HG03175 (cell line): ENCODE measurements at regions not wholly inside any gene's neighbourhood (a gene's known extent, or its start where the extent isn't known, plus 50 kb on each side); places are given as distances from the start of the nearest gene placed in this dataset.
"Not testable (repeated sequence)": the region's sequence is repeated elsewhere in the genome, so short reads cannot be mapped to it uniquely, and the experiment has no call there.

Experiments
- ATAC-seq: cut with Tn5 transposase; IDR thresholded peaks from one replicate; pipeline ENCODE4 v1.9.1; 2021; ENCODE audit warnings: mild to moderate bottlenecking, moderate library complexity; ENCODE audit not compliant: unreplicated experiment

DNA sequence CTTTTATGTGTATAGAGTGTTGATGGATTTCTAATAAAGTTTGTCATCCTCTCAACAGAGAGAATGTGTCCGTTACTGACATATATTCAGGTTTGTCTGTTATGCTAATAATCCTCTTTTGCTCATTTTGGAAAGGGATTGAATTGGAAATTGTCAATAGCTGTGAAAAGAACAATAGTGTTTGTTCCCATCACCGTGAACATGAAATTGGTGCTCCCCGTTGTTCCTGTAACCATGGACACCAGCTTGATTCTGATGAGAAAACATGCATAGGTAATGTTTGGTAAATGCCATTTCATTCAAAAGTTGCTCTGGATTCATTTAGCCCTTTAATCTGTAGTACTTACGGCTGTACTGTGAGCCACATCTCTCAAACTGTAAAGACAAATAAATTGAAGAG, 707.0 kb upstream of the GOLIM4 start:
- no peak for ATAC-seq

- ATAC-seq: no peak
These were observed 706.1 kb upstream of the GOLIM4 start for GRCh38 chr3:168801794-168802193.

GRCh38 chr3:168796339-168796738, 700.6 kb upstream of the GOLIM4 start:
- no peak for ATAC-seq

DNA sequence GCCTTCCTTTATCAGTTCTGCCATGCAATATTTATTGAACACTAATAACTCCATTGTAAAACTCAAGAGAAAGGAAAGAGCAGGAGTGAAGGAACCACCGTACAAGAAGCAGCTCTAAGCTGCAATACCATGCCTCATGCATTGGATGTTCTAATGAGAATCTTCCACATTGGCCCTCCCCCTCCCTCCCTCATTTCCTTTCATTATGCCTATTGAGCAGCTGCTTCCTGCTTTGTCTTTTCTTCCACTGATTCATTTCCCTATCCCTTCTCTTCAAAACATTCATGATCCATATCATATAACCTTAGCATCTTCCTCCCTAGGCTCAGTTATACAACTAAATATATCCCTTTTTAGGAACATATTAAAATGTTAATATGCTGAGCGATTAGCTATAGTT, 698.7 kb upstream of the GOLIM4 start:
- ATAC-seq: no peak

DNA sequence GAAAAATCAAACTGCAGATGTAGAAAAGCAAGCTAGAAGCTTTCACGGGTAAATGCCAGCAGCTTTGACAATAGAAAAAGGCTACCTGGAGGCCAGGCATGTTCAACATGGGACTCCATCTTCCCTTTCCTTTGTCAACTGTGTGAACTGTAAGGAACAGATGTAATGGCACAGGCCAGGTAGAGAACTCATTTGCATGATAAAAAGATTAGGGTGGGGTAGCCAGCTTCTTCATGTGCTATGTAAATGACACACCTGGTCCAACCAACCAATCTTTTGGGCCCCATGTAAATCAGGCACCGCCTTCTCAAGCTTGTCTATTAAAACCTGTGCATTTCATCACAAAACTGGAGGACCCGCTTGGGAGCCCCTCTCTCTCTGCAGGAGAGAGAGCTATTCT, 686.5 kb upstream of the GOLIM4 start:
- ATAC-seq: no peak

GRCh38 chr3:168779970-168780645, 684.4 kb upstream of the GOLIM4 start:
- ATAC-seq: not testable (repeated sequence)

GRCh38 chr3:168753724-168754123, 658.0 kb upstream of the GOLIM4 start:
- ATAC-seq: no peak

DNA sequence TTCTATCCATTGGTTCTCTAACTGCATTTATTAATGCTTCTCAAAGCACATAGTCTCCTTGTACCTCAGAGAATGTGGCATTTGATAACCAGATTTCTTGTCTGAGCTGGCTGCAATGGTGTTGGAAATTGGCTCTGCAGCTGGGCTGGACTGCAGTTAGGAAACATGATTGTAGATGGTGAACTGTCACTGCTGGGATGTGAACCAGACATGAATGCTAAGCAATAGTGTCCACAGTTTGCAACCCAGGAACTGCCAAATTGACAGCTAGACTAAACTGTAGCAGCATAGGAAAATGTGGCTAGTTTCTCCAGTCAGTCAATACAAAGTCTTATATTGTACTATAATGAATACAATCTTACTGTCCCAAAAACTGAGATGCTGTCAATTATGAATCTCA, 656.6 kb upstream of the GOLIM4 start:
- no peak for ATAC-seq

DNA sequence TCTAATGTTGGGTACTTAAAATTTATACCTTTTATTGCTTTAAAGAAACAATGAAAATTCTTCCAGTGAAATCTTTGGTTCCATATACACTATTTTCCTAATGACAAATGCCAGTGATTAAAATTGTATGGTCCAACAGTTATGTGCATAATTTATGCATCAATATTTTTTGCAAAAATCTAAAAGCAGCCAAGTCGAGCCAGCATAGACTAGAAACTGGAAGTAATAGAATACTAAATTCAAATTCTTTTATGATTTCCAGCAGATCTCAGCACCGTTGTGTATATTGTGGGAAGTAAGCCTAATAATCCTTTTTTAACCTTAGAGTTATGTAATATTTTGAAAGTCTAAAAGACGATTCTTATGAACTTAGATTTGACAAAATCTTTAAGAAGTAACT, 652.0 kb upstream of the GOLIM4 start:
- ATAC-seq: no peak

GRCh38 chr3:168738527-168739325, 643.0 kb upstream of the GOLIM4 start:
- ATAC-seq: no peak

DNA sequence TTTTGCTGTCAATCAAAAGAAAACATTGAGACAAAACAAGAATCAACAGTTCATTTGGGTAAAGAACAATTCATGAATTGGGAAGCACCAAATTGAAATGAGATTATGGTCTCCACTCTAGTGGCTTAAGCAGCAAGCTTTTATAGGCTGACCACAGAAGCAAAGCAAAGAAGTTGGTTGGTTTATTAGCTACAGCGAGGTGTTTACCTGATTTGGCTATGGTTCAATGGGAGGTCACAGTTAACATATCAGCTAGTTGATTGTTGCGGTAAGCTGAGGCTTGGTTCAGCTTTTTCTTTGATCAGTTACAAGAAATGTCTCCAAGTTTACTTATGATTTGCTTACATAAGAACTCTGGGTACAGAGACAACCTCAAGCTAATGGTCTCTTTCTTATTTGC, 640.5 kb upstream of the GOLIM4 start:
- no peak for ATAC-seq

DNA sequence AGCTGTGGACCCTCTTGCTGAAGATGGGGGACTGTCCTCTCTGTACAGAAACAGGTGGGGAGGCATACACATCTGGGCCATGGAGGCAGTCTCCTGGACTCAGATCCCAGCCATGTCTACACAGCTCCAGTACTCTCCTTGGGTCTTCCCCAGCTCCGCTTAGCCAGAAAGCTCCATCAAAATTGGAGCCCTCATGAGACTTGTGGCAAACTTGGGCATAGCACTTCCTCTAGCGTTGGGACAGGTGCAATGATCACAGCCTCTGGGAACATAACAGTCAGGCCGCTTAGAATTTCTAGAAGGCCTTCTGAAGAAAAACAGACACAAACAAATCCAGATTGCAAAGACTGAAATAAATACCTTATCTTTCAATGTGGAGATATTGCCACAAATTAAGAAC, 634.3 kb upstream of the GOLIM4 start:
- no peak for ATAC-seq

- ATAC-seq: no peak
These were observed 626.4 kb upstream of the GOLIM4 start for GRCh38 chr3:168722091-168722490.

- ATAC-seq: peak; percentile 97
These were observed 619.0 kb upstream of the GOLIM4 start for GRCh38 chr3:168714609-168715240.

- ATAC-seq: no peak
These were observed 613.3 kb upstream of the GOLIM4 start for GRCh38 chr3:168709073-168709472.

DNA sequence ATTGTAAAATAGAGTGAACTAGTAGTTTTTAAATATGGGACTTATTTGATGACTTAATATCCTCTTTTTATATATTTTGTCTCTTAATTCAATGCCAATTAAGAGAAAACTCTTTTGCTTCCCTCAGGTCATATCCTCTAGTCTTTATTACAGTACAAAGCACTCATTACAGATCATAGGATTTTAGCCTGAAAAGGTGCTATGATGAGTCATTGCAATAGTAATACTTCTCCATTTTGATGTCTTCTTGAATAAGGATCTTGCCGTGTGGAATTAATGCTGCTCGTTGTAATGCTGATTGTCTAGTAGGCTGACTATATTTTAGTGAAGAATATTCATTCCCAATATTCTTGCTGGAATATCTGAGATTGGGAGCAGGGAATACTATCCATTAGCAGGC, 612.2 kb upstream of the GOLIM4 start:
- peak; percentile 72 for ATAC-seq

DNA sequence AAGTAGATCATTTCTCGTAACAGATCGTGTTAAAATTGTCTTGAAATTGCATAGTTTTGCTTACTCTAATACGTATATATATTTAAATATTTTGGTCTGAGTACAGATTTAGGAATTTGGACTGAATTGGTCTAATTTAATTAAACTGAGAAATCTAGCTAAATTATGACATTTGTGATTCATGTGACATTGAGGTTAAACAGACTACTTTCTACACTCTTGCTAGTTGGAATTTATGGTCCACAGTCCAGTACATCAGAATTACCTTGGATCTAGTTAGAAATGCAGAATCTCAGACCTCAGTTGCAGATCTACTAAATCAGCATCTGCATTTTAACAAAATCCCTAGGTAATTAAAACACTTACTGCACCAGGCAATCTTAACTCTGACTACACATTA, 609.7 kb upstream of the GOLIM4 start:
- no peak for ATAC-seq

GRCh38 chr3:168696051-168696450, 600.3 kb upstream of the GOLIM4 start:
- ATAC-seq: no peak

DNA sequence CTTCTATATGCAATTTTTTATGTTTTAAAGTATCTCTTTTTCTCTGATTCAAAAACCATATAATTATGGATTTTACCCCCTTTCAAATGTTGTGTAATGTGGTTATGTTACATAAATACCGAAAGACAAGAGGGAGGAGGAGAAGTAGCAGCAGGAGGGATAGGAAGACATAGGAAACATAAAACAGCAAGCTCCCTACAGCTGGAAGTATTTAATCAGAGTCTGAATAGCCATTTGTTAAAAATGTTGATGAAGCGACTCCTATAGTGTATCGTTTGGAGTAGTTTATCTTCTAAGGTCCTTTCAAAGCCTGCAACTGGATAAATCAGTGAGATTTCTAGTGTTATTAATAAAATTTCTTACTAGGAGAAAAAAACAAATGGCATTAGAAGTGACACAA, 598.1 kb upstream of the GOLIM4 start:
- ATAC-seq: no peak

- no peak for ATAC-seq
These were observed 592.5 kb upstream of the GOLIM4 start for GRCh38 chr3:168688267-168688666.

DNA sequence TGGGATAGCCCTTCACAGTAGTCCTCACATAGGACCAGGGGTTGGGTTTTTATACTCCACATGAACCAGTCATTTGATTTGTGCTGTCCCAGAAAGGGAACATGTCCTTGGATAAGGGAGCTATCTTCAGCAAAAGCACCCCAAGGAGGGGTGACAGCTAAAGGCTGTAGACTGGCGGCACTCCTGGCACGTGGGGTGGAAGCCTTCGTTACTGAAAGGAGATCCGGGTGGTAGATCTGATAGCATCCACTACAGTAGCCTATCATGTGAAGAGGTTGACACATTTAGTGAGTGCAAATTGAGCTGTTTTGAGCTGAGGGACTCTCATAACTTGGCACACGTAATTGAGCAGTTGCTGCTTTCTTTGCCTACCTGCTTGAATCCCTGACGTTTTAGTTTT, 588.8 kb upstream of the GOLIM4 start:
- ATAC-seq: no peak

GRCh38 chr3:168678730-168679129, 583.0 kb upstream of the GOLIM4 start:
- ATAC-seq: no peak
